ENCODE measurements at regions not wholly inside any gene's neighbourhood (a gene's known extent, or its start where the extent isn't known, plus 50 kb on each side); places are given as distances from the start of the nearest gene placed in this dataset.

- TF ChIP-seq, protein P1, sequence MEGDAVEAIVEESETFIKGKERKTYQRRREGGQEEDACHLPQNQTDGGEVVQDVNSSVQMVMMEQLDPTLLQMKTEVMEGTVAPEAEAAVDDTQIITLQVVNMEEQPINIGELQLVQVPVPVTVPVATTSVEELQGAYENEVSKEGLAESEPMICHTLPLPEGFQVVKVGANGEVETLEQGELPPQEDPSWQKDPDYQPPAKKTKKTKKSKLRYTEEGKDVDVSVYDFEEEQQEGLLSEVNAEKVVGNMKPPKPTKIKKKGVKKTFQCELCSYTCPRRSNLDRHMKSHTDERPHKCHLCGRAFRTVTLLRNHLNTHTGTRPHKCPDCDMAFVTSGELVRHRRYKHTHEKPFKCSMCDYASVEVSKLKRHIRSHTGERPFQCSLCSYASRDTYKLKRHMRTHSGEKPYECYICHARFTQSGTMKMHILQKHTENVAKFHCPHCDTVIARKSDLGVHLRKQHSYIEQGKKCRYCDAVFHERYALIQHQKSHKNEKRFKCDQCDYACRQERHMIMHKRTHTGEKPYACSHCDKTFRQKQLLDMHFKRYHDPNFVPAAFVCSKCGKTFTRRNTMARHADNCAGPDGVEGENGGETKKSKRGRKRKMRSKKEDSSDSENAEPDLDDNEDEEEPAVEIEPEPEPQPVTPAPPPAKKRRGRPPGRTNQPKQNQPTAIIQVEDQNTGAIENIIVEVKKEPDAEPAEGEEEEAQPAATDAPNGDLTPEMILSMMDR (IDR thresholded peaks at IDR 0.05; ENCODE audit: low read depth, low read length, poor library complexity, severe bottlenecking) = no peak
- TF ChIP-seq EZH2phosphoT487 (IDR thresholded peaks at IDR 0.05; ENCODE audit: borderline replicate concordance, low read length) = no peak
These were observed 359.7 kb downstream of the MAFB start for GRCh38 chr20:40329321-40329720.

Data from DOHH2 (cell line).